Progenitor cell of endocrine pancreas (in vitro differentiated cells): ENCODE measurements at regions not wholly inside any gene's neighbourhood (a gene's known extent, or its start where the extent isn't known, plus 50 kb on each side); places are given as distances from the start of the nearest gene placed in this dataset.

Experiments
- DNase-seq: peaks from one replicate; pipeline ENCODE4 v3.0.0; 2021; ENCODE audit warnings: low spot score; ENCODE audit not compliant: unreplicated experiment
- H3K27ac Mint-ChIP-seq: 2 replicates; pipeline ENCODE4 v1.8.0; 2021; ENCODE audit warnings: mild to moderate bottlenecking, moderate library complexity, mixed read lengths
- H3K27me3 Mint-ChIP-seq: 2 replicates; pipeline ENCODE4 v1.8.0; 2021; ENCODE audit warnings: mixed read lengths
- H3K36me3 Mint-ChIP-seq: 2 replicates; pipeline ENCODE4 v1.8.0; 2022; ENCODE audit warnings: mixed read lengths; ENCODE audit not compliant: insufficient read depth
- H3K4me1 Mint-ChIP-seq: 2 replicates; pipeline ENCODE4 v1.8.0; 2021; ENCODE audit warnings: low read depth, mixed read lengths
- H3K4me3 Mint-ChIP-seq: 2 replicates; pipeline ENCODE4 v1.8.0; 2021; ENCODE audit warnings: low read depth, mild to moderate bottlenecking, moderate library complexity, mixed read lengths
- H3K9me3 Mint-ChIP-seq: 2 replicates; pipeline ENCODE4 v1.8.0; 2021; ENCODE audit warnings: low read depth, mixed read lengths
- TF ChIP-seq, protein P1 (sequence below): fragments of 200-600 bp; sonication (generic); IDR thresholded peaks from one replicate; pipeline ENCODE4 v1.5.0; 2021; ENCODE audit warnings: antibody characterized with exemption, mild to moderate bottlenecking; ENCODE audit not compliant: unreplicated experiment

DNA sequence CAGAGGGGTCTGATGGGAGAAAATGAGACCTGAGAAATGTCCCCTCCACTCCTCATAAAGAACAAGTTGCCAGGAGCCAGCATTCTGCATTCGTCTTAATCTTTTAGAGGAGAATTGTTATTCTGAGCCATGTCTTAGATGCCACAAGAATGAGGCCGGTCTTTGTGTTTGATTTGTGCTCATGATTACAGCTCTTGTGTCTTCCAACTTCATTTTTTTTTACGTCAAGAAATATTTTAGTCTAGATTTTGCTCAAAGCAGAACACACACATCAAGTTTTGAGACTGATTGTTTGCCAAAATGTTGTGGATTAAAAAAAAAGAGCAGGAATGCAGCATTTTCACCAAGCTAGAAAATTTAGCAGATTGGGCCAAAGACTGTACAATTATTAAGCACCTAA, 130.6 kb upstream of the PITX2 start:
- Mint-ChIP-seq H3K27ac (no peak overlapping the region), H3K36me3 (no peaks in the 10 kb centered on the region), H3K4me3 (no peak overlapping the region), H3K9me3 (no peaks in the 10 kb centered on the region), H3K27me3 (no peaks in the 10 kb centered on the region), H3K4me1 (no peaks in the 10 kb centered on the region)
- DNase-seq: no peak
- TF ChIP-seq, protein P1, sequence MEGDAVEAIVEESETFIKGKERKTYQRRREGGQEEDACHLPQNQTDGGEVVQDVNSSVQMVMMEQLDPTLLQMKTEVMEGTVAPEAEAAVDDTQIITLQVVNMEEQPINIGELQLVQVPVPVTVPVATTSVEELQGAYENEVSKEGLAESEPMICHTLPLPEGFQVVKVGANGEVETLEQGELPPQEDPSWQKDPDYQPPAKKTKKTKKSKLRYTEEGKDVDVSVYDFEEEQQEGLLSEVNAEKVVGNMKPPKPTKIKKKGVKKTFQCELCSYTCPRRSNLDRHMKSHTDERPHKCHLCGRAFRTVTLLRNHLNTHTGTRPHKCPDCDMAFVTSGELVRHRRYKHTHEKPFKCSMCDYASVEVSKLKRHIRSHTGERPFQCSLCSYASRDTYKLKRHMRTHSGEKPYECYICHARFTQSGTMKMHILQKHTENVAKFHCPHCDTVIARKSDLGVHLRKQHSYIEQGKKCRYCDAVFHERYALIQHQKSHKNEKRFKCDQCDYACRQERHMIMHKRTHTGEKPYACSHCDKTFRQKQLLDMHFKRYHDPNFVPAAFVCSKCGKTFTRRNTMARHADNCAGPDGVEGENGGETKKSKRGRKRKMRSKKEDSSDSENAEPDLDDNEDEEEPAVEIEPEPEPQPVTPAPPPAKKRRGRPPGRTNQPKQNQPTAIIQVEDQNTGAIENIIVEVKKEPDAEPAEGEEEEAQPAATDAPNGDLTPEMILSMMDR: no peak

DNA sequence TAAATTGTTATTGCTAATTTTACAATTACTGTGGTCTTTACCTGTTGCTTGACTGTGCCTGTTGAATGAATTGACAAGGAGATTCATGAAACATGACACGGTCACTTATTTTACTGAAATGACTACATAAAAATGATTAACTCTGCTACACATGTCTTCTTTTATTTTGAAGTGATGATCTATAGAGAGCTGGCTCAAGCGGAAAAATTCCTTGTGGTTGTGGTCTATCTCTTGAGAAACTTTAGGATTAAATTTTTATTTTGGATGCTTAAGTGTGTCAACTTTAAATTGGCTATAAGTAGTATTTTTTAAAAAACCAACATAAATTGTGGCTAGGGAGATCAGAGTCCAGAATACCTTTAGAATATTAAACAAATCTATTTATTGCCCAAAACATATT, 131.8 kb upstream of the PITX2 start:
- no peaks in the 10 kb centered on the region for H3K9me3 Mint-ChIP-seq
- no peaks in the 10 kb centered on the region for H3K4me1 Mint-ChIP-seq
- no peak overlapping the region for H3K4me3 Mint-ChIP-seq
- TF ChIP-seq, protein P1: no peak
- H3K27ac Mint-ChIP-seq: no peak overlapping the region
- H3K36me3 Mint-ChIP-seq: no peaks in the 10 kb centered on the region
- DNase-seq: no peak
- H3K27me3 Mint-ChIP-seq: no peaks in the 10 kb centered on the region

DNA sequence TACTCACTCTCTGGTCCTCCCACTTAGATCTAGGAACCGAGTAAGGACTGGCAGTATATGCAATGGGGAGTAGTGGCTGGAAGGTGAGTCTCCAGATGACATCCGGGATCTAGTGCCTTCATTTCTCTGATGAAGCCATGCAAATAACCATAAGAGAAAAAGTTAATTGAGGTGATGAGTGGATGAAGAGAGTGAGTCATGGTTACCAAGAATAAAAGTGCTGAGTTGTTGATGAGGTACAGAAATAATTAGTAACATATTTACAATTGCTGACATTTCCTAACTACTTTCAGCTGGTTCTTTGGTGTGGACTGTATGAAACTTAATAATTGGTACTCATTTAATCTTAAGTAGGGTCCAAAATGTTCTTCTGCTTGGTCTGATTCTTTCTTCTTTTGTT, 146.7 kb upstream of the PITX2 start:
- DNase-seq: no peak
- Mint-ChIP-seq H3K4me3 (no peak overlapping the region), H3K9me3 (no peaks in the 10 kb centered on the region), H3K27ac (no peak overlapping the region), H3K4me1 (peaks cover 6% of the 10 kb centered on the region), H3K27me3 (no peaks in the 10 kb centered on the region), H3K36me3 (no peaks in the 10 kb centered on the region)
- TF ChIP-seq, protein P1: no peak

DNA sequence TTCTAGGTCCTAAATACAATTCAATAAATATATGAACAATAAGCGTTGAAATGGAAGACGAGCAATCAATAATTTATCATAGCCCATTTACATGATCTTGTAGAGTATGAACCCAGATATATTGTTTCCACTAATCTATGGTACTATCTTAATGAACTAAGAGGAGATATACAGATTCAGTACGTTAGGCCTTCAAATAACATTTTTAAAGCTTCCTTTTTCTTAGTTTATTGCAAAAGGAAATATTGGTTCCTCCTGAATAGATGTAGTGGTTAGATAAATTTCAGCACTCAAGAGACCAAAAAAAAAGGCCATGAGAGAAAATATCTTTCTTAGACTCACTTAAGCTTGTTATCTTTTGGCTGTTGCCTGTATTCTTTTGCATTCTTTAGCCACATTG, 147.5 kb upstream of the PITX2 start:
- Mint-ChIP-seq H3K4me1 (peaks cover 8% of the 10 kb centered on the region), H3K9me3 (no peaks in the 10 kb centered on the region), H3K36me3 (no peaks in the 10 kb centered on the region), H3K27me3 (no peaks in the 10 kb centered on the region), H3K4me3 (no peak overlapping the region), H3K27ac (no peak overlapping the region)
- TF ChIP-seq, protein P1: no peak
- no peak for DNase-seq

DNA sequence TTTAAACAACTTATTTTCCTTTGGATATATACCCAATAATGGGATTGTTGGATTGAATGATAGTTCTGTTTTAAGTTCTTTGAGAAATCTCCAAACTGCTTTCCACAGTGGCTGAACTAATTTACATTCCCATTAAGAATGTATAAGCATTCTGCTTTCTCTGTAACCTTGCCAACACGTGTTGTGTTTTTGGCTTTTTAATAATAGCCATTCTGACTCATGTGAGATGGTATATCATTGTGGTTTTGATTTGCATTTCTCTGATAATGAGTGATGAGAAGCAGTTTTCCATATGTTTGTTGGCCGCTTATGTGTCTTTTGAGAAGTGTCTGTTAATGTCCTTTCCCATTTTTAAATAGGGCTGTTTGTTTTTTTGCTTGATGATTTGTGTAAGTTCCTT, 155.6 kb upstream of the PITX2 start:
- H3K4me1 Mint-ChIP-seq: peaks cover 8% of the 10 kb centered on the region
- peaks cover 11% of the 10 kb centered on the region for H3K27me3 Mint-ChIP-seq
- H3K36me3 Mint-ChIP-seq: no peaks in the 10 kb centered on the region
- no peak overlapping the region for H3K4me3 Mint-ChIP-seq
- no peak for DNase-seq
- H3K27ac Mint-ChIP-seq: no peak overlapping the region
- TF ChIP-seq, protein P1: no peak
- no peaks in the 10 kb centered on the region for H3K9me3 Mint-ChIP-seq
